ENCODE measurements at regions not wholly inside any gene's neighbourhood (a gene's known extent, or its start where the extent isn't known, plus 50 kb on each side); places are given as distances from the start of the nearest gene placed in this dataset.
A peak's percentile ranks its signal among the peaks of the same experiment; 100 is the strongest.
"Not testable (repeated sequence)": the region's sequence is repeated elsewhere in the genome, so short reads cannot be mapped to it uniquely, and the experiment has no call there.

- no peak for DNase-seq
Observed at GRCh38 chr11:92109466-92109865, 115.2 kb upstream of the FAT3 start.

- no peak for DNase-seq
Observed at GRCh38 chr11:92107331-92107730, 117.3 kb upstream of the FAT3 start.

- no peak for DNase-seq
Observed at GRCh38 chr11:92104349-92104748, 120.3 kb upstream of the FAT3 start.

- DNase-seq: no peak
Observed at GRCh38 chr11:92101920-92102319, 122.7 kb upstream of the FAT3 start.

GRCh38 chr11:92099183-92099582 lies 125.4 kb upstream of the FAT3 start:
- no peak for DNase-seq

GRCh38 chr11:92098172-92098571 lies 126.4 kb upstream of the FAT3 start:
- no peak for DNase-seq

GRCh38 chr11:92087725-92088537 lies 136.7 kb upstream of the FAT3 start:
- DNase-seq: no peak

- no peak for DNase-seq
Observed at GRCh38 chr11:92083123-92083522, 141.5 kb upstream of the FAT3 start.

- DNase-seq: no peak
Observed at GRCh38 chr11:92082652-92083051, 142.0 kb upstream of the FAT3 start.

- not testable (repeated sequence) for DNase-seq
Observed at GRCh38 chr11:92074498-92074897, 150.1 kb upstream of the FAT3 start.

- no peak for DNase-seq
Observed at GRCh38 chr11:92071660-92072059, 153.0 kb upstream of the FAT3 start.

GRCh38 chr11:92070026-92070889 lies 154.4 kb upstream of the FAT3 start:
- no peak for DNase-seq

GRCh38 chr11:92067016-92067415 lies 157.6 kb upstream of the FAT3 start:
- DNase-seq: no peak

- DNase-seq: no peak
Observed at GRCh38 chr11:92061456-92062062, 163.1 kb upstream of the FAT3 start.

GRCh38 chr11:92057849-92058442 lies 166.7 kb upstream of the FAT3 start:
- DNase-seq: no peak

GRCh38 chr11:92053216-92053615 lies 171.4 kb upstream of the FAT3 start:
- no peak for DNase-seq

- peak; percentile 32 for DNase-seq
Observed at GRCh38 chr11:92050305-92050704, 174.3 kb upstream of the FAT3 start.

- DNase-seq: no peak
Observed at GRCh38 chr11:92048415-92048814, 176.2 kb upstream of the FAT3 start.

GRCh38 chr11:92046103-92046502 lies 178.5 kb upstream of the FAT3 start:
- no peak for DNase-seq

- DNase-seq: no peak
Observed at GRCh38 chr11:92045301-92045700, 179.3 kb upstream of the FAT3 start.

- no peak for DNase-seq
Observed at GRCh38 chr11:92035488-92035887, 189.1 kb upstream of the FAT3 start.

- DNase-seq: not testable (repeated sequence)
Observed at GRCh38 chr11:92027136-92027535, 197.5 kb upstream of the FAT3 start.

- no peak for DNase-seq
Observed at GRCh38 chr11:92026664-92027063, 198.0 kb upstream of the FAT3 start.
